OCI-LY1 (cell line): ENCODE measurements at regions not wholly inside any gene's neighbourhood (a gene's known extent, or its start where the extent isn't known, plus 50 kb on each side); places are given as distances from the start of the nearest gene placed in this dataset.

ENCODE experiments used
- EZH2 ChIP-seq: fragments of 200-600 bp; sonication (generic), shearing (Covaris generic); IDR thresholded peaks from 2 replicates; pipeline ENCODE4 v1.8.0; 2017; ENCODE audit warnings: borderline replicate concordance, mixed run types, mild to moderate bottlenecking, antibody characterized with exemption, low read length, moderate library complexity, mixed read lengths
- TF ChIP-seq, protein P1 (sequence below): fragments of 200-600 bp; sonication (generic), shearing (Covaris generic); IDR thresholded peaks from 2 replicates; pipeline ENCODE4 v1.5.1; 2017; ENCODE audit warnings: mild to moderate bottlenecking, antibody characterized with exemption, low read length, moderate library complexity, mixed read lengths

- TF ChIP-seq EZH2 = no peak
- TF ChIP-seq, protein P1, sequence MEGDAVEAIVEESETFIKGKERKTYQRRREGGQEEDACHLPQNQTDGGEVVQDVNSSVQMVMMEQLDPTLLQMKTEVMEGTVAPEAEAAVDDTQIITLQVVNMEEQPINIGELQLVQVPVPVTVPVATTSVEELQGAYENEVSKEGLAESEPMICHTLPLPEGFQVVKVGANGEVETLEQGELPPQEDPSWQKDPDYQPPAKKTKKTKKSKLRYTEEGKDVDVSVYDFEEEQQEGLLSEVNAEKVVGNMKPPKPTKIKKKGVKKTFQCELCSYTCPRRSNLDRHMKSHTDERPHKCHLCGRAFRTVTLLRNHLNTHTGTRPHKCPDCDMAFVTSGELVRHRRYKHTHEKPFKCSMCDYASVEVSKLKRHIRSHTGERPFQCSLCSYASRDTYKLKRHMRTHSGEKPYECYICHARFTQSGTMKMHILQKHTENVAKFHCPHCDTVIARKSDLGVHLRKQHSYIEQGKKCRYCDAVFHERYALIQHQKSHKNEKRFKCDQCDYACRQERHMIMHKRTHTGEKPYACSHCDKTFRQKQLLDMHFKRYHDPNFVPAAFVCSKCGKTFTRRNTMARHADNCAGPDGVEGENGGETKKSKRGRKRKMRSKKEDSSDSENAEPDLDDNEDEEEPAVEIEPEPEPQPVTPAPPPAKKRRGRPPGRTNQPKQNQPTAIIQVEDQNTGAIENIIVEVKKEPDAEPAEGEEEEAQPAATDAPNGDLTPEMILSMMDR = no peak
Measured at GRCh38 chr13:48816700-48817099, 159.0 kb upstream of the FNDC3A start.
